ENCODE measurements at regions not wholly inside any gene's neighbourhood (a gene's known extent, or its start where the extent isn't known, plus 50 kb on each side); places are given as distances from the start of the nearest gene placed in this dataset.

DNA sequence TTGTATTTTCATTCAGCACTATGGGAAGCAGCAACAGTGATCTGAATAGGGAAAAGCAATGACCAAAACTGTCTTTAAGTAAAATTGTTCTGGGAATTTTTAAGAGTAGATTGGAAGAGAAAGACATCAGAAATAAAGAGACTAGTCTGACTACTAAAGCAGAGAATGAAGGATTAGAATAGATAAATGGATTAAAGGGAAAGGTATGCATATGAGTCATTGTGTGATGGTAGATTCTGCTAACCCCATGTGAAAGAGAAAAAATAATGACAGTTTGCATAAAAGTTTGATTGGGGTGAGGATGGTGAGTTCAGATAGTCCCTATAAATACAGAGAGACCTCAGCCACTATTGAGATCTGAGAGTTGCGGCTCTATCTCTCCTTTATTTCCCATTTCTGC, 139.6 kb upstream of the DCC start:
- DNase-seq (ENCODE audit: low spot score), result no peak
- Histone ChIP-seq H3K27ac (no peak overlapping the region), H3K4me3 (no peak overlapping the region)
- TF ChIP-seq, protein P1, sequence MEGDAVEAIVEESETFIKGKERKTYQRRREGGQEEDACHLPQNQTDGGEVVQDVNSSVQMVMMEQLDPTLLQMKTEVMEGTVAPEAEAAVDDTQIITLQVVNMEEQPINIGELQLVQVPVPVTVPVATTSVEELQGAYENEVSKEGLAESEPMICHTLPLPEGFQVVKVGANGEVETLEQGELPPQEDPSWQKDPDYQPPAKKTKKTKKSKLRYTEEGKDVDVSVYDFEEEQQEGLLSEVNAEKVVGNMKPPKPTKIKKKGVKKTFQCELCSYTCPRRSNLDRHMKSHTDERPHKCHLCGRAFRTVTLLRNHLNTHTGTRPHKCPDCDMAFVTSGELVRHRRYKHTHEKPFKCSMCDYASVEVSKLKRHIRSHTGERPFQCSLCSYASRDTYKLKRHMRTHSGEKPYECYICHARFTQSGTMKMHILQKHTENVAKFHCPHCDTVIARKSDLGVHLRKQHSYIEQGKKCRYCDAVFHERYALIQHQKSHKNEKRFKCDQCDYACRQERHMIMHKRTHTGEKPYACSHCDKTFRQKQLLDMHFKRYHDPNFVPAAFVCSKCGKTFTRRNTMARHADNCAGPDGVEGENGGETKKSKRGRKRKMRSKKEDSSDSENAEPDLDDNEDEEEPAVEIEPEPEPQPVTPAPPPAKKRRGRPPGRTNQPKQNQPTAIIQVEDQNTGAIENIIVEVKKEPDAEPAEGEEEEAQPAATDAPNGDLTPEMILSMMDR (IDR thresholded peaks at IDR 0.05), result no peak

DNA sequence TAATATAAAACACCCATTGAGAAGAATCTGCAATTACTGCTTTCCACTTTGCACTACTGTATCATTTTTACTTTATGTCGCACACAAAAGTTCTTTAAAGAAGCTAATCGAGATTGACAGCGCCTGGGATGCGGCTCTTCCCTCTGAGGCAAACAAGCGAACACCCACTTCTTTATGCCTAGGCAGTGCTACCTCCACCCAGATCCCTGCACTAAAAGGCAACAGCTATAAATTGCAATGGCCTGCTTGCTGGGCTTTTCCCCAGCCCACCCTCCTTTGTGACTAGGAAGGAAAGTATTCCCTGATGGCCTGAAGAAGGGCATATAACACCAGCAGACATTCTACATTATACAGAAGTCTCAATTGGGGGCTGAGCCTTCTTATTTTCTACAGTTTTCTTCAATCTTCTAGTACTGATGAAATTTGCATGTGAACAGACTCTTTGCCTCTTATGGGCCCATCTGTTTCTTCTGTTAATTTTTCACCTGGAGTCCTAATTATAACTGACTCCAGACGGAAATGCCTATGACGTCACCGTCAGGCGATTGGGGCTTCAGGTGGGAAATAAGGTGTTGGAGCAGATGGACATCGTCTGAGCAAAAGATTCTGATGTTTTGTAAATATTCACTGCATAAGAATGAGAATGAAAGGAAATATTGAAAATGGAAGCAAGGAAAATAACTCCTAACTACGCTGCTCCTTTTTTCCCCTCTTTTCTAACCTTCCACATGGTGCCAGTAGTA, 138.9 kb upstream of the DCC start:
- Histone ChIP-seq H3K4me3 (no peak overlapping the region), H3K27ac (no peak overlapping the region)
- DNase-seq (ENCODE audit: low spot score), result no peak
- TF ChIP-seq, protein P1 (IDR thresholded peaks at IDR 0.05), result no peak

GRCh38 chr18:52208646-52209045, 131.4 kb upstream of the DCC start:
- TF ChIP-seq, protein P1 (IDR thresholded peaks at IDR 0.05), result no peak
- no peak overlapping the region for H3K4me3 ChIP-seq
- no peak overlapping the region for H3K27ac ChIP-seq
- DNase-seq (ENCODE audit: low spot score), result no peak

GRCh38 chr18:52216109-52216508, 123.9 kb upstream of the DCC start:
- no peak overlapping the region for H3K4me3 ChIP-seq
- TF ChIP-seq, protein P1 (IDR thresholded peaks at IDR 0.05), result no peak
- no peak for DNase-seq (ENCODE audit: low spot score)
- H3K27ac ChIP-seq, result no peak overlapping the region

- no peak overlapping the region for H3K27ac ChIP-seq
- TF ChIP-seq, protein P1 (IDR thresholded peaks at IDR 0.05), result no peak
- no peak overlapping the region for H3K4me3 ChIP-seq
- DNase-seq (ENCODE audit: low spot score), result no peak
These were observed 123.3 kb upstream of the DCC start for GRCh38 chr18:52216666-52217065.

- TF ChIP-seq, protein P1 (IDR thresholded peaks at IDR 0.05), result no peak
- DNase-seq (ENCODE audit: low spot score), result no peak
- Histone ChIP-seq H3K4me3 (no peak overlapping the region), H3K27ac (no peak overlapping the region)
These were observed 120.9 kb upstream of the DCC start for GRCh38 chr18:52219102-52219501.

DNA sequence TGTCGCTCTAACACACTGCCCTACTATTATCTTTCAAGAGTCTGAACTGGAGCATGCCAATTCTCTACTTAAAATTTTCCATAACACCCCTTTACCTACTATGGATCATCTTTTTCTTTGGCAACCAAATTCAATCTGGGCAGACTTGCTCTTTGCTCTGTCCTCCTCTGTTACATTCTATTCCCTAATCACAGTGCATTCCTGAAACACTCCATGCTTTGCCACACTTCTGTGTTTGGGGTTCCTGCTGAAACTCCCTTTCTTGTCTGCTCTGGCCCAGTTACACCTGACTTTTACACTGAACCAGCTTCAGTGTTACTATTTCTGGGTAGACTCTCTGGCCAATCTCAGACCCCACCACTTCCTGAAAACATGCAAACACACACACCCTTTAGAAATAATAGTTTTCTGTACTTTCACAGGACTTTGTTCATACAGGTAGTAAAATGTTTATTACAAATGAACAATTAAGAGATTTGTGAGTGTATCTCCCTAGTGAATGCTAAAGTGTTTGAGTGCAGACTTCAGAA, 119.9 kb upstream of the DCC start:
- no peak overlapping the region for H3K27ac ChIP-seq
- DNase-seq (ENCODE audit: low spot score), result no peak
- H3K4me3 ChIP-seq, result no peak overlapping the region
- TF ChIP-seq, protein P1 (IDR thresholded peaks at IDR 0.05), result no peak

All from coronary artery (tissue), 2 donors.